ENCODE measurements at regions not wholly inside any gene's neighbourhood (a gene's known extent, or its start where the extent isn't known, plus 50 kb on each side); places are given as distances from the start of the nearest gene placed in this dataset.

DNA sequence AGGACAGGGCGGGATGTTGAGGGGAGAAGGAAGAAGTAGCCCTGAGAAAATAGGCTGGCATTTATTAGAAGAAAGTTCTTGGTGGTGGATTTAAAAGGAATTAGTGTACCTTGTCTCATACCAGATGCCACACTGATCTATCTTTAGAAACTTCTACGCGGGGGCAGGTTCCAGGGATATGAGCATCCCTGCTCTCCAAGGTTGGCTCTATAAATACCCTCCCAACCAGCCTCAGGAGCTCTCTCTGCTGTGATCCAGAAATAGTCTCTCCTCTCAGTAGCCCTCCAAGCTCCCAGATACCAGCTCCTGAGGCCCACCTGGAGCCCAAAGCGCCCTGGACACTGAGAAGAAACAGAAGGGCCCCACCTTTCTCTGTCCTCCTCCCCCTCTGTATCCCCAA lies 128.3 kb upstream of the TNR start:
- TF ChIP-seq, protein P1, sequence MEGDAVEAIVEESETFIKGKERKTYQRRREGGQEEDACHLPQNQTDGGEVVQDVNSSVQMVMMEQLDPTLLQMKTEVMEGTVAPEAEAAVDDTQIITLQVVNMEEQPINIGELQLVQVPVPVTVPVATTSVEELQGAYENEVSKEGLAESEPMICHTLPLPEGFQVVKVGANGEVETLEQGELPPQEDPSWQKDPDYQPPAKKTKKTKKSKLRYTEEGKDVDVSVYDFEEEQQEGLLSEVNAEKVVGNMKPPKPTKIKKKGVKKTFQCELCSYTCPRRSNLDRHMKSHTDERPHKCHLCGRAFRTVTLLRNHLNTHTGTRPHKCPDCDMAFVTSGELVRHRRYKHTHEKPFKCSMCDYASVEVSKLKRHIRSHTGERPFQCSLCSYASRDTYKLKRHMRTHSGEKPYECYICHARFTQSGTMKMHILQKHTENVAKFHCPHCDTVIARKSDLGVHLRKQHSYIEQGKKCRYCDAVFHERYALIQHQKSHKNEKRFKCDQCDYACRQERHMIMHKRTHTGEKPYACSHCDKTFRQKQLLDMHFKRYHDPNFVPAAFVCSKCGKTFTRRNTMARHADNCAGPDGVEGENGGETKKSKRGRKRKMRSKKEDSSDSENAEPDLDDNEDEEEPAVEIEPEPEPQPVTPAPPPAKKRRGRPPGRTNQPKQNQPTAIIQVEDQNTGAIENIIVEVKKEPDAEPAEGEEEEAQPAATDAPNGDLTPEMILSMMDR (IDR thresholded peaks at IDR 0.05; ENCODE audit: low read depth, low read length), result no peak
- no peak for TF ChIP-seq EZH2phosphoT487 (IDR thresholded peaks at IDR 0.05; ENCODE audit: low read depth)
